Fibroblast of villous mesenchyme (primary cell): ENCODE measurements at regions not wholly inside any gene's neighbourhood (a gene's known extent, or its start where the extent isn't known, plus 50 kb on each side); places are given as distances from the start of the nearest gene placed in this dataset.

Source experiments
- DNase-seq: peaks from one replicate; pipeline ENCODE4 v3.0.0-alpha.2; 2010; ENCODE audit warnings: low read depth
- H3K4me3 ChIP-seq: 2 replicates; pipeline ENCODE4 v1.5.1; 2011; ENCODE audit warnings: low read depth, mild to moderate bottlenecking, low read length
- CTCF ChIP-seq: IDR thresholded peaks from 2 replicates; pipeline ENCODE4 v1.5.1; 2012; ENCODE audit warnings: low read depth, mild to moderate bottlenecking, low read length; ENCODE audit not compliant: insufficient read depth

GRCh38 chr22:33971561-33971961 lies 51.3 kb upstream of the LARGE1 start:
- no peak for DNase-seq
- no peak for TF ChIP-seq CTCF
- no peak overlapping the region for H3K4me3 ChIP-seq

GRCh38 chr22:33975841-33976240 lies 55.6 kb upstream of the LARGE1 start:
- DNase-seq, result no peak
- H3K4me3 ChIP-seq, result no peak overlapping the region
- TF ChIP-seq CTCF, result no peak

GRCh38 chr22:33983558-33983957 lies 63.3 kb upstream of the LARGE1 start:
- H3K4me3 ChIP-seq, result no peak overlapping the region
- no peak for DNase-seq
- TF ChIP-seq CTCF, result no peak

GRCh38 chr22:33984211-33984610 lies 63.9 kb upstream of the LARGE1 start:
- no peak for TF ChIP-seq CTCF
- no peak for DNase-seq
- no peak overlapping the region for H3K4me3 ChIP-seq

GRCh38 chr22:33984656-33985285 lies 64.5 kb upstream of the LARGE1 start:
- DNase-seq, result no peak
- no peak overlapping the region for H3K4me3 ChIP-seq
- TF ChIP-seq CTCF, result no peak

- DNase-seq, result no peak
- no peak for TF ChIP-seq CTCF
- no peak overlapping the region for H3K4me3 ChIP-seq
Observed at GRCh38 chr22:33985506-33985905, 65.2 kb upstream of the LARGE1 start.

GRCh38 chr22:33986167-33986771 lies 66.0 kb upstream of the LARGE1 start:
- TF ChIP-seq CTCF, result no peak
- no peak overlapping the region for H3K4me3 ChIP-seq
- DNase-seq, result no peak
